Duodenal mucosa (tissue), 2 donors: ENCODE measurements at regions not wholly inside any gene's neighbourhood (a gene's known extent, or its start where the extent isn't known, plus 50 kb on each side); places are given as distances from the start of the nearest gene placed in this dataset.

ENCODE experiments used
- H3K27ac ChIP-seq: one replicate; pipeline ENCODE4 v1.7.0; 2013; ENCODE audit warnings: low read depth, low read length
- H3K27me3 ChIP-seq, 2 donors: one replicate each; pipeline ENCODE4 v1.7.0; 2013; ENCODE audit warnings: low read length in 2 of 2, control low read depth in 1 of 2; ENCODE audit not compliant: insufficient read depth in 2 of 2, control insufficient read depth in 1 of 2
- H3K36me3 ChIP-seq, 2 donors: one replicate each; pipeline ENCODE4 v1.7.0; 2013; ENCODE audit warnings: low read length in 2 of 2, control low read depth in 1 of 2; ENCODE audit not compliant: insufficient read depth in 2 of 2, control insufficient read depth in 1 of 2
- H3K4me1 ChIP-seq, 2 donors: one replicate each; pipeline ENCODE4 v1.7.0; 2013; ENCODE audit warnings: low read length in 2 of 2, control low read depth in 1 of 2; ENCODE audit not compliant: insufficient read depth in 2 of 2, control insufficient read depth in 1 of 2
- H3K4me3 ChIP-seq, 2 donors: one replicate each; pipeline ENCODE4 v1.7.0; 2013; ENCODE audit warnings: low read length in 2 of 2, low read depth in 1 of 2
- H3K9ac ChIP-seq, 2 donors: one replicate each; pipeline ENCODE4 v1.7.0; 2013; ENCODE audit warnings: low read length in 2 of 2, low read depth in 1 of 2
- H3K9me3 ChIP-seq, 2 donors: one replicate each; pipeline ENCODE4 v1.7.0; 2013; ENCODE audit warnings: low read length in 2 of 2, control low read depth in 1 of 2; ENCODE audit not compliant: control insufficient read depth in 1 of 2

DNA sequence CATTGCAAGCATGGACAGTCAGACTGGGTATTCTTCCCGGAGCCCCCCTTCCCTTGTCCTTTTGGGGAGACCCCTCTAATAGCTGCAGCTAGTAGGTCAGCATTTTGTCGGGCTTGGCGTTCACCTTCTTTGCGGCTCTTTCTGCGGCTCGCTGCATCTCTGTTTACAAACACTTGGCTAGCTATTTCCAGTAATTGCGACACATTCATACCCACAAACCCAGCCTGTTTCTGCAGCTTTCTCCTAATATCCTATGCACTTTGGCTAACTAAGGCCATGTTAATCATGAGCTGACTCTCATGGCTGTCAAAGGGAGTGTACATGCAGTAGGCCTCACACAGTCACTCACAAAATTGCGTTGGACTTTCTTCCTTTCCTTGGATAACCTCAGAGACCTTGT is 716.4 kb downstream of the AMY1C start:
- Histone ChIP-seq H3K4me3 (no peak overlapping the region), H3K27me3 (no peaks in the 10 kb centered on the region), H3K9ac (no peak overlapping the region), H3K27ac (no peak overlapping the region), H3K9me3 (peaks cover 22 to 39% of the 10 kb centered on the region in 2 donors), H3K36me3 (no peaks in the 10 kb centered on the region), H3K4me1 (no peaks in the 10 kb centered on the region)

DNA sequence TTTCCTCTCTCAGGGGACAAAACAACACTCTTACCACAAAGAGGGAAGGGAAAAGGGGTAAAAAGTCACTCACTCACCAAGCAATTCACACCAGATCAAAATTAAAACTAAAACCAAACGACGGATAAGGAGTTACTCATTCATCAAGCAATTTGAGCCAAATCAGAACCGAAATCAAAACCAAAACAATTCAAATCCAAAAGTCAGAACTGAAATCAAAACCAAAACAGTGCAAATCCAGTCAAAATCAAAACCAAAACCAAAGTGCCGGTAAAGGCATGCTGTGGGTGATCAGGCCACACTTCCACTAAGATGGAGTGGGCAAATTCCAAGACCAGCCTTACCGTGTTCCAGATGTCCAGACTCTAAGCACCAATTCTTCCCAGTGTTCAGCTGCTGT is 717.9 kb downstream of the AMY1C start:
- H3K9ac ChIP-seq, result no peak overlapping the region
- no peak overlapping the region for H3K4me3 ChIP-seq
- no peaks in the 10 kb centered on the region for H3K36me3 ChIP-seq
- H3K4me1 ChIP-seq, result no peaks in the 10 kb centered on the region
- H3K27ac ChIP-seq, result no peak overlapping the region
- H3K27me3 ChIP-seq, result no peaks in the 10 kb centered on the region
- H3K9me3 ChIP-seq, result peaks cover 21 to 36% of the 10 kb centered on the region in 2 donors

- Histone ChIP-seq H3K27me3 (no peaks in the 10 kb centered on the region), H3K9me3 (peaks cover 17 to 34% of the 10 kb centered on the region in 2 donors), H3K27ac (no peak overlapping the region), H3K36me3 (no peaks in the 10 kb centered on the region), H3K4me1 (no peaks in the 10 kb centered on the region), H3K4me3 (no peak overlapping the region), H3K9ac (no peak overlapping the region)
Measured at GRCh38 chr1:104468282-104468681, 718.6 kb downstream of the AMY1C start.

DNA sequence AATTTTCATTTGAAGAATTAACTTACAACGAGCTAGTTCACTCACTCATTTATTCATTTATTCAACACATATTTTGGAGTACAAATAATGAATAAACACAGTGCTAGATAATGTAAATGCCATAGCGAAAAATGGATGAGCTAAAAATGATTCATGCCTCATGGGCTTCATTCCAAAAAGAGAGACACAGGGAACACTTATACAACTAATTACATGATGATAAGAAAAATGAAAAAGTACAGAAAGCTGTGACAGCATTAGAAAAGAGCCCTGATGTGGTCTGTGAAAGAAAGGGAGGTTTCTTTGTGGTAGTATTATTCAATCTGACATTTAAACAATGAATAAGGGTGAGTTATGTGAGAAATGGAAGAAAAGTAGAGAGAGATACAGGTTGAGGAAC is 726.4 kb downstream of the AMY1C start:
- no peak overlapping the region for H3K4me3 ChIP-seq
- H3K36me3 ChIP-seq, result no peaks in the 10 kb centered on the region
- H3K27ac ChIP-seq, result no peak overlapping the region
- H3K27me3 ChIP-seq, result no peaks in the 10 kb centered on the region
- no peaks in the 10 kb centered on the region for H3K4me1 ChIP-seq
- H3K9ac ChIP-seq, result no peak overlapping the region
- peaks cover 0 to 13% of the 10 kb centered on the region in 2 donors for H3K9me3 ChIP-seq

- Histone ChIP-seq H3K9ac (no peak overlapping the region), H3K4me1 (no peaks in the 10 kb centered on the region), H3K9me3 (peaks cover 9 to 13% of the 10 kb centered on the region in 2 donors), H3K4me3 (no peak overlapping the region), H3K27me3 (no peaks in the 10 kb centered on the region), H3K36me3 (no peaks in the 10 kb centered on the region), H3K27ac (no peak overlapping the region)
Measured at GRCh38 chr1:104488296-104489015, 738.8 kb downstream of the AMY1C start.

- Histone ChIP-seq H3K4me1 (no peaks in the 10 kb centered on the region), H3K4me3 (no peak overlapping the region), H3K27ac (no peak overlapping the region), H3K9me3 (no peaks in the 10 kb centered on the region), H3K36me3 (no peaks in the 10 kb centered on the region), H3K9ac (no peak overlapping the region), H3K27me3 (no peaks in the 10 kb centered on the region)
Measured at GRCh38 chr1:104526158-104526795, 776.6 kb downstream of the AMY1C start.

- no peak overlapping the region for H3K27ac ChIP-seq
- H3K27me3 ChIP-seq, result no peaks in the 10 kb centered on the region
- H3K9me3 ChIP-seq, result no peaks in the 10 kb centered on the region
- no peak overlapping the region for H3K9ac ChIP-seq
- H3K36me3 ChIP-seq, result no peaks in the 10 kb centered on the region
- no peaks in the 10 kb centered on the region for H3K4me1 ChIP-seq
- H3K4me3 ChIP-seq, result no peak overlapping the region
Measured at GRCh38 chr1:104531990-104532389, 782.3 kb downstream of the AMY1C start.

GRCh38 chr1:104574620-104575019 is 824.9 kb downstream of the AMY1C start:
- H3K4me3 ChIP-seq, result no peak overlapping the region
- H3K9ac ChIP-seq, result no peak overlapping the region
- H3K9me3 ChIP-seq, result peaks cover 0 to 4% of the 10 kb centered on the region in 2 donors
- no peaks in the 10 kb centered on the region for H3K36me3 ChIP-seq
- no peaks in the 10 kb centered on the region for H3K27me3 ChIP-seq
- no peaks in the 10 kb centered on the region for H3K4me1 ChIP-seq
- no peak overlapping the region for H3K27ac ChIP-seq

DNA sequence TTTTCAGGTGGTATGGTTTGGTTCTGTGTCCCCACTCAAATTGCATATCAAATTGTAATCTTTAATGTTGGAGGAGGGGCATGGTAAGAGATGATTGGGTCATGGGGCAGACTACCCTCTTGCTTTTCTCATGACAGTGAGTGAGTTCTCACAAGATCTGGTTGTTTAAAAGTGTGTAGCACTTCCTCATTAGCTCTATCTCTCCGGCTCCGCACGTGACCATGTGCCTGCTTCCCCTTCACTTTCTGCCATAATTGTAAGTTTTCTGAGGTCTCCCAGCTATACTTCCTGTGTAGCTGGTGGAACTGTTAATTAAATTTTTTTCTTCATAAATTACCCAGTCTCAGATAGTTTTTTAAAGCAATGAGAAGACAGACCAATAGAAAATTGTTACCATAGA is 843.2 kb downstream of the AMY1C start:
- Histone ChIP-seq H3K9ac (no peak overlapping the region), H3K4me1 (no peaks in the 10 kb centered on the region), H3K4me3 (no peak overlapping the region), H3K27me3 (no peaks in the 10 kb centered on the region), H3K9me3 (no peaks in the 10 kb centered on the region), H3K36me3 (no peaks in the 10 kb centered on the region), H3K27ac (no peak overlapping the region)

DNA sequence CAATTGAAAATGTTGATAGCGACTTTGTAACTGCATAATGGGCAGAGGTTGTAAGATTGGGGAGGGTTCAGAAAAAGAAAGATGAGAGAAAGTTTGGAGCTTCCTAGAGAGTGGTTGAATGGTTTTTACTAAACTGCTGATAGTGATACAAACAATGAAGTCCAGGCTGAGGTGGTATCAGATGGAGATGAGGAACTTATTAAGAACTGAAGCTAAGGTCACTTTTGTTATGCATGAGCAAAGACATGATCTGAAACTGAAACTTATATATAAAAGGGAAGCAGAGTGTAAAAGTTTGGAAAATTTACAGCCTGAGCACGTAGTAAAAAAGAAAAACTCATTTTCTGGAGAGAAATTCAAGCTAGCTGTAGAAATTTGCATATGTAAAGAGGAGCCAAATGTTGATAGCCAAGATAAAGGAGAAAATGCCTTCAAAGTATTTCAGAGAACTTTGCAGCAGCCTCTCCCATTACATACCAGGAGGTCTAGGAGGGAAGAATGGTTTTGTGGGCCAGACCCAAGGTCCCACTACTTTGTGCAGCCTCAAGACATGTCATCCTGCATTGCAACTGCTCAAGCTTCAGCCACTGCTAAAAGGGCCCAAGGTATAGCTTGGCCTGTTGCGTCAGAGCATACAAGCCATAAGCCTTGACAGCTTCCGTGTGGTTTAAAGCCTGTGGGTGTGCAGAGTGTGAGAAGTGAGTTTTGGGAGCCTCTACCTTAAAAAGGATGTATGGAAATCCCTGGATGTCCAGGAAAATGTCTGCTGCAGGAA is 843.9 kb downstream of the AMY1C start:
- no peaks in the 10 kb centered on the region for H3K27me3 ChIP-seq
- H3K9me3 ChIP-seq, result no peaks in the 10 kb centered on the region
- no peak overlapping the region for H3K4me3 ChIP-seq
- H3K36me3 ChIP-seq, result no peaks in the 10 kb centered on the region
- no peak overlapping the region for H3K27ac ChIP-seq
- H3K9ac ChIP-seq, result no peak overlapping the region
- no peaks in the 10 kb centered on the region for H3K4me1 ChIP-seq
